Gastrocnemius medialis (tissue), 4 donors: ENCODE measurements at regions not wholly inside any gene's neighbourhood (a gene's known extent, or its start where the extent isn't known, plus 50 kb on each side); places are given as distances from the start of the nearest gene placed in this dataset.
"Not testable (repeated sequence)": the region's sequence is repeated elsewhere in the genome, so short reads cannot be mapped to it uniquely, and the experiment has no call there.

Experiments used
- ATAC-seq, 2 donors: fragments of 150-250 bp; one replicate each; pipeline ENCODE4 v1.9.1; 2016
- DNase-seq, 2 donors: peaks; one replicate each; pipeline ENCODE4 v3.0.0-alpha.2; 2019
- H3K27ac ChIP-seq, 4 donors: fragments of 200-600 bp; sonication (generic); 1 replicate in 1 of 4; 2 replicates in 3 of 4; pipeline ENCODE4 v1.5.1; 2016 to 2018; ENCODE audit warnings: mild to moderate bottlenecking in 2 of 4, moderate library complexity in 1 of 4
- H3K27me3 ChIP-seq, 3 donors: fragments of 200-600 bp; sonication (generic) in 2 of 3; 1 replicate in 1 of 3; 2 replicates in 2 of 3; pipeline versions ENCODE4 v1.5.1 to v1.6.0; 2016 to 2019; ENCODE audit warnings: mild to moderate bottlenecking in 1 of 3, moderate library complexity in 1 of 3
- H3K36me3 ChIP-seq, 2 donors: fragments of 200-600 bp; sonication (generic) in 1 of 2; one replicate each; pipeline ENCODE4 v1.5.1; 2017 to 2018
- H3K4me1 ChIP-seq, 2 donors: fragments of 200-600 bp; sonication (generic) in 1 of 2; one replicate each; pipeline ENCODE4 v1.5.1; 2016 to 2017; ENCODE audit warnings: mild to moderate bottlenecking in 2 of 2
- H3K4me3 ChIP-seq, 4 donors: fragments of 200-600 bp; sonication (generic) in 3 of 4; 1 replicate in 1 of 4; 2 replicates in 3 of 4; pipeline ENCODE4 v1.5.1; 2016 to 2019; ENCODE audit warnings: mild to moderate bottlenecking in 2 of 4
- H3K9me3 ChIP-seq, 3 donors: fragments of 200-600 bp; sonication (generic) in 2 of 3; 1 replicate in 1 of 3; 2 replicates in 2 of 3; pipeline ENCODE4 v1.5.1; 2016 to 2019
- POLR2A ChIP-seq, 2 donors: fragments of 450-650 bp; IDR thresholded peaks; one replicate each; pipeline ENCODE4 v1.6.1; 2017; ENCODE audit warnings: antibody characterized with exemption in 2 of 2, mild to moderate bottlenecking in 2 of 2, moderate library complexity in 2 of 2
- in situ Hi-C, 4 donors: fragments of 200-750 bp; cut with MboI; loops; one replicate each; pipeline versions ENCODE4 v1.15.0 to v1.8.0; 2017; ENCODE audit warnings: low sequenced_read_pairs in 4 of 4
- intact Hi-C: fragments of 100-400 bp; cut with DNase I; formaldehyde crosslinking; loops from one replicate; pipeline ENCODE4 v1.15.1; 2023; ENCODE audit warnings: low total_unique reads
- TF ChIP-seq, protein P1 (sequence below), 5 experiments: fragments of 450-650 bp in 3 of 5; fragments of 200-600 bp in 2 of 5; sonication (generic) in 2 of 5; IDR thresholded peaks in 4 of 5; conservative IDR thresholded peaks in 1 of 5; 1 replicate in 4 of 5; 2 replicates in 1 of 5; pipeline ENCODE4 v1.5.1; 2016 to 2019; ENCODE audit warnings: antibody characterized with exemption in 5 of 5, mild to moderate bottlenecking in 3 of 5, moderate library complexity in 3 of 5

DNA sequence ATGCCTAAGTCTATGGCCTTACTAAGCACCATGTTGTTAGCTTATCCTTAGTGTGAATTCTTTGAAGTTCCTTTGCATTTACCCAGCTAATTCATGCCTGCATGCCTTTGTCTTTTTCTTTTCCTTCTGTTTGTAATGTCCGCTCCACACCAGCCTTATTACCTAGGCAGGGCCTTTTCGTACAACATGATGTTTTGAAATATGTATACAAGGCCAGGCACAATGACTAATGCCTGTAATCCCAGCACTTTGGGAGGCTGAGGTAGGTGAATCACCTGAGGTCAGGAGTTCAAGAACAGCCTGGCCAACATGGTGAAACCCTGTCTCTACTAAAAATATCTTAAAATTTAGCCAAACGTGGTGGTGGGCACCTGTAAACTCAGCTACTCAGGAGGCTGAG is 1636.5 kb upstream of the SEL1L start:
- ATAC-seq = no peak
- DNase-seq = no peak
- Histone ChIP-seq H3K27ac (no peak overlapping the region), H3K27me3 (no peaks in the 10 kb centered on the region), H3K9me3 (no peaks in the 10 kb centered on the region), H3K4me3 (no peak overlapping the region), H3K36me3 (no peaks in the 10 kb centered on the region), H3K4me1 (no peaks in the 10 kb centered on the region)
- intact Hi-C loops (no loop called here), in situ Hi-C loops (no loop called here)
- TF ChIP-seq, protein P1, sequence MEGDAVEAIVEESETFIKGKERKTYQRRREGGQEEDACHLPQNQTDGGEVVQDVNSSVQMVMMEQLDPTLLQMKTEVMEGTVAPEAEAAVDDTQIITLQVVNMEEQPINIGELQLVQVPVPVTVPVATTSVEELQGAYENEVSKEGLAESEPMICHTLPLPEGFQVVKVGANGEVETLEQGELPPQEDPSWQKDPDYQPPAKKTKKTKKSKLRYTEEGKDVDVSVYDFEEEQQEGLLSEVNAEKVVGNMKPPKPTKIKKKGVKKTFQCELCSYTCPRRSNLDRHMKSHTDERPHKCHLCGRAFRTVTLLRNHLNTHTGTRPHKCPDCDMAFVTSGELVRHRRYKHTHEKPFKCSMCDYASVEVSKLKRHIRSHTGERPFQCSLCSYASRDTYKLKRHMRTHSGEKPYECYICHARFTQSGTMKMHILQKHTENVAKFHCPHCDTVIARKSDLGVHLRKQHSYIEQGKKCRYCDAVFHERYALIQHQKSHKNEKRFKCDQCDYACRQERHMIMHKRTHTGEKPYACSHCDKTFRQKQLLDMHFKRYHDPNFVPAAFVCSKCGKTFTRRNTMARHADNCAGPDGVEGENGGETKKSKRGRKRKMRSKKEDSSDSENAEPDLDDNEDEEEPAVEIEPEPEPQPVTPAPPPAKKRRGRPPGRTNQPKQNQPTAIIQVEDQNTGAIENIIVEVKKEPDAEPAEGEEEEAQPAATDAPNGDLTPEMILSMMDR (IDR thresholded peaks at IDR 0.05 in 4 of 5, conservative IDR thresholded peaks at IDR 0.05 in 1 of 5) = no peak
- TF ChIP-seq POLR2A (IDR thresholded peaks at IDR 0.05) = no peak

DNA sequence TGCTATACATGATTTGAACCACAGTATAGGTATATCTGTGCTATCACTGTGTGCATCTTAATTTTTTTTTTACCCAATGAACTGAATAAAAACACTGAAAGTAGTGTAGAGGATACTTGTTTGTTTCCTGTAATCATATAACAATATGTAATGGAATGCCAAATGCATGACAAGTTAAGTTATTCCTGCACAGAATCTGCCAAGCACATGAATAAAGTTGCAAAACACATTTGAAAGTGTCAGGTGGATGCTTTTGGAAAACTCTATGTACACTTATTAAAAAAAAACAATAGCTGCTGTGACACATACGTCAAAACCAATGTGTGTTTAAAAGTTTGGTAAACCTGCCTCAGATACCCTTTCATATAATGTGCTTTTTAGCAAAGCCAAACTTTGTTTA is 1638.1 kb upstream of the SEL1L start:
- Histone ChIP-seq H3K27me3 (no peaks in the 10 kb centered on the region), H3K4me1 (no peaks in the 10 kb centered on the region), H3K36me3 (no peaks in the 10 kb centered on the region), H3K4me3 (no peak overlapping the region), H3K9me3 (no peaks in the 10 kb centered on the region), H3K27ac (no peak overlapping the region)
- no peak for DNase-seq
- in situ Hi-C loops = no loop called here
- intact Hi-C loops = no loop called here
- no peak for ATAC-seq
- no peak for TF ChIP-seq POLR2A (IDR thresholded peaks at IDR 0.05)
- TF ChIP-seq, protein P1 (IDR thresholded peaks at IDR 0.05 in 4 of 5, conservative IDR thresholded peaks at IDR 0.05 in 1 of 5) = no peak

DNA sequence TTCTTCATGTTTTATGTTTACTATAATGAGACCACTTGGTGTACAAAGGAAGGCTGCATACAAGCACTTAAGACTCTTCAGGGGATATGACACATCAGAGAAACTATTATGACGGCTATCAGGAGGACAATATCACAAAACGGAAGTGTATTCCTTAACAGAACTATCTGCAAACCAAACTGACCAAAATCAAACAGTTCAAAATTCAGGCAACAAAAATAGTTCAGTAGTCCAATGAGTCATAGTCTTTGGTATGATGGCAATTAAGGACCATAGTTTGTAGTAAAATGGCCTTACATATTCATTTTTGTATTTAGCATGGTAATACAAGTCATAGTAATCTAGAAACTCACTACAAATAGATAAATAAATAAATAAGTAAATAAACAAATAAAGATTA is 1638.7 kb upstream of the SEL1L start:
- ATAC-seq (no peak), DNase-seq (no peak)
- in situ Hi-C loops (no loop called here), intact Hi-C loops (no loop called here)
- no peak for TF ChIP-seq POLR2A (IDR thresholded peaks at IDR 0.05)
- TF ChIP-seq, protein P1 (IDR thresholded peaks at IDR 0.05 in 4 of 5, conservative IDR thresholded peaks at IDR 0.05 in 1 of 5) = no peak
- Histone ChIP-seq H3K27me3 (no peaks in the 10 kb centered on the region), H3K4me1 (no peaks in the 10 kb centered on the region), H3K36me3 (no peaks in the 10 kb centered on the region), H3K4me3 (no peak overlapping the region), H3K27ac (no peak overlapping the region), H3K9me3 (no peaks in the 10 kb centered on the region)

DNA sequence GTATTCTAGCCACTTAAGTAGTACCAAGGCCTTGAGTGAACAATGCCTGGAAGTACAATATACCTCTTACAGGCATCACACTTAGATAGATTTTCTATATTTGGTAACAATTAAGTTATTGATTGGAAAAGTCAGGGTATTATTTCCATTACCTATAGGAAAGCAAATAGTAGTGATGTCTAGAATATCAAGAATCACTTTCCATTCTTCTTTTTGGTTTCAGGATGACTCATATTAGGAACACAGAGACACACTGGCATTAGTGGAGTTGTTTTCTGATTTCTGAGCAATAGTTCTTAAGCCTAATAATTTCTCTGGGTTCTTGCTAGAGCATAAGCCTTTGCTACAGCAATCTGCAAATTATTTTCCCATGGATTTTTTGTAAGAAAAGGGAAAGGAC is 1640.0 kb upstream of the SEL1L start:
- Histone ChIP-seq H3K9me3 (no peaks in the 10 kb centered on the region), H3K27ac (no peak overlapping the region), H3K4me3 (no peak overlapping the region), H3K36me3 (no peaks in the 10 kb centered on the region), H3K27me3 (no peaks in the 10 kb centered on the region), H3K4me1 (no peaks in the 10 kb centered on the region)
- intact Hi-C loops (no loop called here), in situ Hi-C loops (no loop called here)
- TF ChIP-seq POLR2A (IDR thresholded peaks at IDR 0.05) = no peak
- TF ChIP-seq, protein P1 (IDR thresholded peaks at IDR 0.05 in 4 of 5, conservative IDR thresholded peaks at IDR 0.05 in 1 of 5) = no peak
- DNase-seq (no peak), ATAC-seq (no peak)

DNA sequence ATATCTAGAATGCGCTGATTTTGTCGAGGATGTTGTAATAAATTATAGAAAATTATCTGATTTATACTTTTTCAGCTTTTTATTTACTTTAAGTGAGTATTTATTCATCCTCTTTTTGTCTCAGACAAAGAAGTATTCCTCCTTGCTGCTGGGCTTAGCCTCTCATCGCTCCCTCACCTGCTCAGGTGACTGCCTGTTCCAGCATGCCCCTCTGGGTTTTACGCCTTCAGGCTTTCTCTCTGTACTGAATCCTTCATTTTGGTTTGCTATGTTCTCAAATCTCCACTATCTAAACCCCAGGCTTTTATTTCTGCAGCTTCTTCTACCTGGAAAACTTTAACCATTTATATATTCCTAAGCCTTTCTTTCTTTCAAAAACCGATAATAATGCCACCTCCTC is 1650.9 kb upstream of the SEL1L start:
- Histone ChIP-seq H3K9me3 (no peaks in the 10 kb centered on the region), H3K4me1 (no peaks in the 10 kb centered on the region), H3K36me3 (no peaks in the 10 kb centered on the region), H3K27me3 (no peaks in the 10 kb centered on the region), H3K4me3 (no peak overlapping the region), H3K27ac (no peak overlapping the region)
- DNase-seq (no peak), ATAC-seq (no peak)
- in situ Hi-C loops (no loop called here), intact Hi-C loops (no loop called here)
- TF ChIP-seq, protein P1 (IDR thresholded peaks at IDR 0.05 in 4 of 5, conservative IDR thresholded peaks at IDR 0.05 in 1 of 5) = no peak
- no peak for TF ChIP-seq POLR2A (IDR thresholded peaks at IDR 0.05)

DNA sequence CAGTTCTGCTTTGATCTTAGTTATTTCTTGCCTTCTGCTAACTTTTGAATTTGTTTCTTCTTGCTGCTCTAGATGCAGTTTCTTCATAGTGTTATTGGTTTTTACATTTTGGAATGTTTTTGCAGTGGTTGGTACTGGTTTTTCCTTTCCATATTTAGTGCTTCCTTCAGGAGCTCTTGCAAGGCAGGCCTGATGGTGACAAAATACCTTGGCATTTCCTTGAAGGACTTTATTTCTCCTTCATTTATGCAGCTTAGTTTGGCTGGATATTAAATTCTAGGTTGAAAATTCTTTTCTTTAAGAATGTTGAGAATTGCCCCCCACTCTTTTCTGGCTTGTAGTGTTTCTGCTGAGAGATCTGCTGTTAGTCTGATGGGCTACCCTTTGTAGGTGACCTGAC is 1654.7 kb upstream of the SEL1L start:
- intact Hi-C loops, H3K4me1 ChIP-seq, H3K27me3 ChIP-seq, ATAC-seq, H3K4me3 ChIP-seq, DNase-seq, H3K9me3 ChIP-seq, H3K27ac ChIP-seq, in situ Hi-C loops, H3K36me3 ChIP-seq: not testable (repeated sequence)
